IMR-90 (cell line): ENCODE measurements at regions not wholly inside any gene's neighbourhood (a gene's known extent, or its start where the extent isn't known, plus 50 kb on each side); places are given as distances from the start of the nearest gene placed in this dataset.

Source experiments
- ATAC-seq: fragments of 200-7000 bp; cut with Tn5 transposase; 2 replicates; pipeline ENCODE4 v1.9.1; 2020; ENCODE audit warnings: low read depth, mild to moderate bottlenecking, moderate library complexity
- BruUV-seq: library from RNA; stranded (reverse); fragments of 400-500 nt; replicated peaks from 2 replicates; lab custom pipeline; 2021; lab: Mats Ljungman, UMichigan
- CTCF ChIA-PET: fragments of 300-600 bp; formaldehyde crosslinking; extraction: SDS; loops from one replicate; lab custom pipeline; 2021; ENCODE audit warnings: antibody characterized with exemption; lab: Yijun Ruan, JAX
- POLR2A ChIA-PET: fragments of 300-600 bp; sonication (Branson Sonifier 250); formaldehyde crosslinking; loops from one replicate; lab custom pipeline; 2022; ENCODE audit warnings: antibody characterized with exemption; ENCODE audit not compliant: unreplicated experiment; lab: Charles Lee
- DNase-seq: peaks from one replicate; pipeline ENCODE4 v3.0.0; 2013
- H2AFZ ChIP-seq: replicated peaks from 2 replicates; pipeline ENCODE3; 2013; ENCODE audit warnings: low read length, mild to moderate bottlenecking; ENCODE audit not compliant: poor library complexity
- H2AK5ac ChIP-seq: 2 replicates; pipeline ENCODE4 v1.6.1; 2013; ENCODE audit warnings: low read depth, low read length, inconsistent platforms
- H2AK9ac ChIP-seq: replicated peaks from 2 replicates; pipeline ENCODE3; 2013; ENCODE audit warnings: mild to moderate bottlenecking, low read depth, low read length, moderate library complexity; ENCODE audit not compliant: poor library complexity
- H2BK120ac ChIP-seq: 2 replicates; pipeline ENCODE4 v1.6.1; 2013; ENCODE audit warnings: low read depth, low read length, inconsistent platforms
- H2BK15ac ChIP-seq: 3 replicates; pipeline ENCODE4 v1.6.1; 2013; ENCODE audit warnings: low read depth, low read length, inconsistent platforms
- H2BK20ac ChIP-seq: 2 replicates; pipeline ENCODE4 v1.6.1; 2013; ENCODE audit warnings: low read depth, mild to moderate bottlenecking, inconsistent platforms, low read length, moderate library complexity
- H2BK5ac ChIP-seq: 2 replicates; pipeline ENCODE4 v1.6.1; 2013; ENCODE audit warnings: mild to moderate bottlenecking, low read depth, low read length, inconsistent platforms; ENCODE audit not compliant: poor library complexity, severe bottlenecking
- H3K14ac ChIP-seq: replicated peaks from 2 replicates; pipeline ENCODE4 v1.6.1; 2013; ENCODE audit warnings: low read depth, low read length, inconsistent platforms
- H3K18ac ChIP-seq: 2 replicates; pipeline ENCODE4 v1.6.1; 2013; ENCODE audit warnings: low read depth, low read length, control low read depth
- H3K23ac ChIP-seq: 2 replicates; pipeline ENCODE4 v1.6.1; 2013; ENCODE audit warnings: low read depth, low read length, inconsistent platforms
- H3K27ac ChIP-seq: 2 replicates; pipeline ENCODE4 v1.5.1; 2013; ENCODE audit warnings: mild to moderate bottlenecking, control low read depth, low read length; ENCODE audit not compliant: insufficient read depth
- H3K27me3 ChIP-seq: 2 replicates; pipeline ENCODE4 v1.6.1; 2013; ENCODE audit warnings: low read length; ENCODE audit not compliant: control insufficient read depth, insufficient read depth
- H3K36me3 ChIP-seq: 2 replicates; pipeline ENCODE4 v1.6.1; 2013; ENCODE audit warnings: low read length, mixed read lengths; ENCODE audit not compliant: control insufficient read depth, insufficient read depth
- H3K4ac ChIP-seq: 2 replicates; pipeline ENCODE4 v1.6.1; 2013; ENCODE audit warnings: low read depth, low read length, inconsistent platforms
- H3K4me1 ChIP-seq: 2 replicates; pipeline ENCODE4 v1.6.1; 2013; ENCODE audit warnings: low read length, mixed read lengths; ENCODE audit not compliant: control insufficient read depth, insufficient read depth
- H3K4me2 ChIP-seq: 2 replicates; pipeline ENCODE4 v1.6.1; 2013; ENCODE audit warnings: low read depth, mild to moderate bottlenecking, control low read depth, low read length, moderate library complexity
- H3K4me3 ChIP-seq: 2 replicates; pipeline ENCODE4 v1.5.1; 2013; ENCODE audit warnings: low read depth, mild to moderate bottlenecking, control low read depth, low read length, moderate library complexity; ENCODE audit not compliant: insufficient read depth
- H3K56ac ChIP-seq: 2 replicates; pipeline ENCODE4 v1.6.1; 2013; ENCODE audit warnings: low read length, inconsistent platforms; ENCODE audit not compliant: insufficient read depth; ENCODE audit errors: extremely low read depth
- H3K79me1 ChIP-seq, 2 experiments: 2 replicates each; pipeline ENCODE4 v1.6.1; 2013; ENCODE audit warnings: low read length in 2 of 2, inconsistent platforms in 1 of 2, low read depth in 1 of 2
- H3K9ac ChIP-seq: 2 replicates; pipeline ENCODE4 v1.6.1; 2013; ENCODE audit warnings: low read depth, low read length, control low read depth
- H3K9me1 ChIP-seq: 2 replicates; pipeline ENCODE4 v1.6.1; 2013; ENCODE audit warnings: low read length, inconsistent platforms; ENCODE audit not compliant: insufficient read depth
- H3K9me3 ChIP-seq: 2 replicates; pipeline ENCODE4 v1.6.1; 2013; ENCODE audit warnings: low read length; ENCODE audit not compliant: control insufficient read depth, insufficient read depth
- H4K20me1 ChIP-seq: 2 replicates; pipeline ENCODE4 v1.6.1; 2013; ENCODE audit warnings: low read length, inconsistent platforms; ENCODE audit not compliant: insufficient read depth
- H4K5ac ChIP-seq: 2 replicates; pipeline ENCODE4 v1.6.1; 2013; ENCODE audit warnings: mild to moderate bottlenecking, low read depth, low read length, control low read depth
- H4K8ac ChIP-seq, 2 experiments: 2 replicates each; pipeline ENCODE4 v1.6.1; 2013; ENCODE audit warnings: low read depth in 2 of 2, low read length in 2 of 2, control low read depth in 1 of 2, inconsistent platforms in 1 of 2
- H4K91ac ChIP-seq: 2 replicates; pipeline ENCODE4 v1.6.1; 2013; ENCODE audit warnings: low read depth, low read length, inconsistent platforms; ENCODE audit not compliant: insufficient read depth
- CEBPB ChIP-seq: IDR thresholded peaks from 2 replicates; pipeline ENCODE4 v1.6.1; 2012; ENCODE audit warnings: low read depth, low read length, improper control_type of control experiment
- CHD1 ChIP-seq: IDR thresholded peaks from 2 replicates; pipeline ENCODE4 v1.6.1; 2012; ENCODE audit warnings: low read depth, low read length, improper control_type of control experiment
- CTCF ChIP-seq: conservative IDR thresholded peaks from 2 replicates; pipeline ENCODE4 v1.5.1; 2012; ENCODE audit warnings: mild to moderate bottlenecking, low read depth, low read length, improper control_type of control experiment
- ELK1 ChIP-seq: fragments of 150-350 bp; IDR thresholded peaks from 2 replicates; pipeline ENCODE4 v1.6.1; 2016; ENCODE audit warnings: low read depth, mild to moderate bottlenecking, low read length, moderate library complexity, borderline replicate concordance
- FOS ChIP-seq: fragments of 150-350 bp; IDR thresholded peaks from 2 replicates; pipeline ENCODE4 v1.6.1; 2016; ENCODE audit warnings: low read depth, low read length
- MAFK ChIP-seq: IDR thresholded peaks from 2 replicates; pipeline ENCODE4 v1.6.1; 2012; ENCODE audit warnings: low read depth, low read length, improper control_type of control experiment
- MAZ ChIP-seq: IDR thresholded peaks from 2 replicates; pipeline ENCODE4 v1.6.1; 2012; ENCODE audit warnings: low read depth, mild to moderate bottlenecking, low read length, improper control_type of control experiment, moderate library complexity, borderline replicate concordance
- MXI1 ChIP-seq: IDR thresholded peaks from 2 replicates; pipeline ENCODE4 v1.6.1; 2012; ENCODE audit warnings: low read depth, mild to moderate bottlenecking, low read length, moderate library complexity, borderline replicate concordance
- NFE2L2 ChIP-seq: fragments of 150-350 bp; IDR thresholded peaks from 2 replicates; pipeline ENCODE4 v1.6.1; 2016; ENCODE audit warnings: low read depth, mild to moderate bottlenecking, low read length
- POLR2A ChIP-seq: IDR thresholded peaks from 2 replicates; pipeline ENCODE4 v1.6.1; 2012; ENCODE audit warnings: mild to moderate bottlenecking, low read depth, low read length
- RAD21 ChIP-seq: IDR thresholded peaks from 2 replicates; pipeline ENCODE4 v1.6.1; 2012; ENCODE audit warnings: low read length, improper control_type of control experiment
- RCOR1 ChIP-seq: IDR thresholded peaks from 2 replicates; pipeline ENCODE4 v1.6.1; 2012; ENCODE audit warnings: mild to moderate bottlenecking, low read length, improper control_type of control experiment; ENCODE audit not compliant: insufficient replicate concordance
- SMC3 ChIP-seq: fragments of 150-350 bp; IDR thresholded peaks from 2 replicates; pipeline ENCODE4 v1.6.1; 2016; ENCODE audit warnings: low read depth, mild to moderate bottlenecking, antibody characterized with exemption, low read length, moderate library complexity
- USF2 ChIP-seq: fragments of 150-350 bp; IDR thresholded peaks from 2 replicates; pipeline ENCODE4 v1.6.1; 2017; ENCODE audit warnings: mild to moderate bottlenecking, antibody characterized with exemption, low read length, low read depth
- dilution Hi-C: fragments of 300-500 bp; cut with HindIII; formaldehyde crosslinking; loops from one replicate; pipeline ENCODE4 v1.14.3; 2018; ENCODE audit warnings: low sequenced_read_pairs; ENCODE audit not compliant: unreplicated experiment
- in situ Hi-C: fragments of 300-500 bp; cut with MboI; formaldehyde crosslinking; loops from 3 replicates; pipeline ENCODE4 v1.14.3; 2019; ENCODE audit warnings: low sequenced_read_pairs, inconsistent platforms, mixed read lengths
- intact Hi-C: fragments of 100-400 bp; cut with micrococcal nuclease; formaldehyde crosslinking; loops from 2 replicates; pipeline ENCODE4 v1.10.0; 2022

GRCh38 chr4:155487210-155487609, 110.4 kb upstream of the MAP9 start:
- ChIA-PET POLR2A (no interaction called here), CTCF (interaction anchor here (0.6 kb wide), 1 partner anchor 20 kb away, joined by 3 read pairs; no protein-coding TSS in a partner anchor)
- no peak overlapping the region for H3K4ac ChIP-seq

More at GRCh38 chr4:155487210-155487609, 110.4 kb upstream of the MAP9 start:
- no peak overlapping the region for H2AK9ac ChIP-seq
- no peak overlapping the region for H2BK120ac ChIP-seq
- H3K4me1 ChIP-seq: no peaks in the 10 kb centered on the region
- intact Hi-C loops (no loop called here), in situ Hi-C loops (no loop called here), dilution Hi-C loops (no loop called here)
- no peak overlapping the region for H3K4me3 ChIP-seq
- no peaks in the 10 kb centered on the region for H3K9me3 ChIP-seq
- TF ChIP-seq CTCF (no peak), NFE2L2 (no peak), MXI1 (no peak), SMC3 (no peak), FOS (no peak), POLR2A (no peak), MAZ (no peak), USF2 (no peak), CHD1 (no peak), RAD21 (no peak), CEBPB (no peak), MAFK (no peak), ELK1 (no peak), RCOR1 (no peak)
- H2AFZ ChIP-seq: no peak overlapping the region
- no peak for DNase-seq
- no peak overlapping the region for H3K14ac ChIP-seq
- H3K9ac ChIP-seq: no peak overlapping the region
- no peak overlapping the region for H3K27ac ChIP-seq
- H2BK5ac ChIP-seq: no peak overlapping the region
- no peak overlapping the region for H2AK5ac ChIP-seq
- no peak overlapping the region for H2BK15ac ChIP-seq
- H3K23ac ChIP-seq: no peak overlapping the region
- H2BK20ac ChIP-seq: no peak overlapping the region
- no peaks in the 10 kb centered on the region for H3K9me1 ChIP-seq
- no peaks in the 10 kb centered on the region for H3K27me3 ChIP-seq
- no peaks in the 10 kb centered on the region for H4K20me1 ChIP-seq
- H4K8ac ChIP-seq: no peak overlapping the region
- no peak overlapping the region for H4K91ac ChIP-seq
- H3K36me3 ChIP-seq: no peaks in the 10 kb centered on the region
- H3K56ac ChIP-seq: no peak overlapping the region
- H4K5ac ChIP-seq: no peak overlapping the region
- H3K18ac ChIP-seq: no peak overlapping the region
- no peak for ATAC-seq
- no TSS peak for BruUV-seq
- no peak overlapping the region for H3K4me2 ChIP-seq
- no peaks in the 10 kb centered on the region for H3K79me1 ChIP-seq
